Mesothelial cell of epicardium (in vitro differentiated cells): ENCODE measurements at regions not wholly inside any gene's neighbourhood (a gene's known extent, or its start where the extent isn't known, plus 50 kb on each side); places are given as distances from the start of the nearest gene placed in this dataset.

Experiments
- DNase-seq, 2 experiments: peaks; one replicate each; pipeline ENCODE4 v3.0.0; 2021; ENCODE audit warnings: low spot score in 2 of 2; ENCODE audit not compliant: unreplicated experiment in 2 of 2
- H3K27ac Mint-ChIP-seq: 2 replicates; pipeline ENCODE4 v1.8.0; 2021; ENCODE audit warnings: mixed read lengths
- H3K27me3 Mint-ChIP-seq: 2 replicates; pipeline ENCODE4 v1.8.0; 2021; ENCODE audit warnings: low read depth, mixed read lengths
- H3K36me3 Mint-ChIP-seq: 2 replicates; pipeline ENCODE4 v1.8.0; 2021; ENCODE audit warnings: mixed read lengths
- H3K4me1 Mint-ChIP-seq: 2 replicates; pipeline ENCODE4 v1.8.0; 2021; ENCODE audit warnings: mixed read lengths
- H3K4me3 Mint-ChIP-seq: 2 replicates; pipeline ENCODE4 v1.8.0; 2021; ENCODE audit warnings: mild to moderate bottlenecking, moderate library complexity, mixed read lengths
- H3K9me3 Mint-ChIP-seq: 2 replicates; pipeline ENCODE4 v1.8.0; 2021; ENCODE audit warnings: mixed read lengths
- TF ChIP-seq, protein P1 (sequence below): fragments of 200-600 bp; sonication (generic); IDR thresholded peaks from one replicate; pipeline ENCODE4 v1.5.0; 2021; ENCODE audit warnings: antibody characterized with exemption; ENCODE audit not compliant: unreplicated experiment

DNA sequence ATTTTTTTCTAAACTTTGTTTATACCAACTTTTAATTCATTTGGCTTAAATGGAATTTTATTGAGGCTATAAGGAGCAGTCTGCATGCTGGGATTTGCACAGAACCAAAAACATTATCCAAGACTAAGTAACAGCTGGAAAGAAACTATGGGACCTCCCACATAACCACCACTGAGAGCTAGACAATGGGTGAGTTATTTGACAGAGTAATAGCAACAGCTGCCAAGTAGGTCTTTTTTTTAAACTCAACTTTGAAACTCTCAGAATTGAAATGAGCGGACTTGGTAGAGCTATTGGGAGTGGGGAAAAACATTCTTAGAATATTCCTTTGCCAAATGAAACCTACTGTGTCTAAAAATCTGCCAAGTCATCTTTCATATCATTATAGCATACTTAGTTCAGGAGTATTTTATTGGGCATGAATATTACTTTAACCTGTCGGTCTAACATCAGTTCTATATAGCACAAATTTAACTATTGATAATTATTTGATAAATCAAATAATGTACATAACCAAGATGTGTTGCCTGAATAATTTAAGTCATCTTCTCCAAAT is 1428.0 kb downstream of the PCDH7 start:
- no peak overlapping the region for H3K4me3 Mint-ChIP-seq
- TF ChIP-seq, protein P1, sequence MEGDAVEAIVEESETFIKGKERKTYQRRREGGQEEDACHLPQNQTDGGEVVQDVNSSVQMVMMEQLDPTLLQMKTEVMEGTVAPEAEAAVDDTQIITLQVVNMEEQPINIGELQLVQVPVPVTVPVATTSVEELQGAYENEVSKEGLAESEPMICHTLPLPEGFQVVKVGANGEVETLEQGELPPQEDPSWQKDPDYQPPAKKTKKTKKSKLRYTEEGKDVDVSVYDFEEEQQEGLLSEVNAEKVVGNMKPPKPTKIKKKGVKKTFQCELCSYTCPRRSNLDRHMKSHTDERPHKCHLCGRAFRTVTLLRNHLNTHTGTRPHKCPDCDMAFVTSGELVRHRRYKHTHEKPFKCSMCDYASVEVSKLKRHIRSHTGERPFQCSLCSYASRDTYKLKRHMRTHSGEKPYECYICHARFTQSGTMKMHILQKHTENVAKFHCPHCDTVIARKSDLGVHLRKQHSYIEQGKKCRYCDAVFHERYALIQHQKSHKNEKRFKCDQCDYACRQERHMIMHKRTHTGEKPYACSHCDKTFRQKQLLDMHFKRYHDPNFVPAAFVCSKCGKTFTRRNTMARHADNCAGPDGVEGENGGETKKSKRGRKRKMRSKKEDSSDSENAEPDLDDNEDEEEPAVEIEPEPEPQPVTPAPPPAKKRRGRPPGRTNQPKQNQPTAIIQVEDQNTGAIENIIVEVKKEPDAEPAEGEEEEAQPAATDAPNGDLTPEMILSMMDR: no peak
- no peaks in the 10 kb centered on the region for H3K27me3 Mint-ChIP-seq
- H3K4me1 Mint-ChIP-seq: peaks cover 12% of the 10 kb centered on the region
- H3K9me3 Mint-ChIP-seq: peaks cover 15% of the 10 kb centered on the region
- DNase-seq: no peak
- no peak overlapping the region for H3K27ac Mint-ChIP-seq
- H3K36me3 Mint-ChIP-seq: peaks cover 3% of the 10 kb centered on the region

DNA sequence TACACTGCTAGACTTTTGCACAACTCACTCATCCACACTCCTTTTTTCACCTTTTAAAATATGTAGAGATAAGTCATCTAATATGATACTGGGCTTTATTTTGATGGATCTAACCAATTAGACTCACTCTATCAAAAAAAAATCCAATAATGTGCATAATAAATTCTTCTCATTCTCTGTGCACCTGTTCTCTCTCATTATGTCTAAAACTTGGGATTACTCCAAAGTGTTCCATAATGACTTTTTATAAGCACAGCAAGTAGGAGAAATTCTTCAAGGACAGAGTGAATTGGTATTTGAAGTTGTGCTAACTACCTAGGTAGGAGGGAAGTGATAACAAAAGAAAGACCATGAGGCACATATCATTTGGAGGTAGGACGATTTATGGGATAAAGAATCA is 1438.8 kb downstream of the PCDH7 start:
- H3K4me1 Mint-ChIP-seq: peaks cover 4% of the 10 kb centered on the region
- DNase-seq: no peak
- TF ChIP-seq, protein P1: no peak
- H3K9me3 Mint-ChIP-seq: peaks cover 4% of the 10 kb centered on the region
- no peak overlapping the region for H3K27ac Mint-ChIP-seq
- H3K4me3 Mint-ChIP-seq: no peak overlapping the region
- H3K27me3 Mint-ChIP-seq: no peaks in the 10 kb centered on the region
- H3K36me3 Mint-ChIP-seq: no peaks in the 10 kb centered on the region

DNA sequence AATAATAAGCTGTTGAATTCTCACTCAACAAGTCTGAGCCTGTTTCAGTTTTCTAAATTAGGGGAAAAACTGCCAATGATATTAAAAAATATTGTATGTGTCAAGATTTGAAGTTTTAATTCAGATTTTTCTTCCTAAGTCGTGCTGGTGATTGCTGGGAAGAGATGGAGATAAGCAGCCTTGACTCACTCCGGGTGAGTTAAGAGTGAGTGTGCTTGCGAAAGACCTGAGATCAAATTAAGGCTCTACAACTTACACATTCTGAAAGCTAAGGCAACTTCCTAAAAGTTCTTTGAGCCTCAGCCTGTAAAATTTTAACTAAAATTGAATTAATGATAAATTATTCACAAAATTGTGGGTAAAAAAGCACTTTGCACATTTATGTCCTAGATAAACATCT is 1441.2 kb downstream of the PCDH7 start:
- Mint-ChIP-seq H3K27me3 (no peaks in the 10 kb centered on the region), H3K27ac (no peak overlapping the region)

DNA sequence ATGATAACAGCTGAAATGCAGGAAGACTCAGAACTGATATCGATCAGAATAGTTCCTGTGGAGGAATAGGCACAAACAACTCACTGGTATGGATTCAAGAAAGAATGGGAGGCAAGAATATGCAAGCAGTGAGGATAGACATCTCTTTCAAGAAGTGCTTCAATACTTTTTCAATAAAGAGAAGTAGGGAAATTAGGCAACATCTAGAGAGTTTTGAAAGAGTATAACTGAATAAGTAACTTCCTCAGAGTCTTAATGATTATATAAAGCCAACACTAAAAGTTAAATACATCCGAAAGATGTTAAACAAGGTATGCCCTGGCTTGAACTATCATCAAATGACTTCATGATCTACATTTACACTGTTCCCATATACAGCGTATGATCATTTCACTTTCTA is 1443.0 kb downstream of the PCDH7 start:
- Mint-ChIP-seq H3K27ac (no peak overlapping the region), H3K27me3 (no peaks in the 10 kb centered on the region), H3K36me3 (no peaks in the 10 kb centered on the region), H3K9me3 (no peaks in the 10 kb centered on the region), H3K4me3 (no peak overlapping the region), H3K4me1 (peaks cover 4% of the 10 kb centered on the region)
- DNase-seq: no peak
- TF ChIP-seq, protein P1: no peak

More for the DNA sequence above, 1441.2 kb downstream of the PCDH7 start:
- no peak overlapping the region for H3K4me3 Mint-ChIP-seq
- TF ChIP-seq, protein P1: no peak
- peaks cover 4% of the 10 kb centered on the region for H3K4me1 Mint-ChIP-seq
- DNase-seq: no peak
- H3K9me3 Mint-ChIP-seq: peaks cover 4% of the 10 kb centered on the region
- H3K36me3 Mint-ChIP-seq: no peaks in the 10 kb centered on the region

DNA sequence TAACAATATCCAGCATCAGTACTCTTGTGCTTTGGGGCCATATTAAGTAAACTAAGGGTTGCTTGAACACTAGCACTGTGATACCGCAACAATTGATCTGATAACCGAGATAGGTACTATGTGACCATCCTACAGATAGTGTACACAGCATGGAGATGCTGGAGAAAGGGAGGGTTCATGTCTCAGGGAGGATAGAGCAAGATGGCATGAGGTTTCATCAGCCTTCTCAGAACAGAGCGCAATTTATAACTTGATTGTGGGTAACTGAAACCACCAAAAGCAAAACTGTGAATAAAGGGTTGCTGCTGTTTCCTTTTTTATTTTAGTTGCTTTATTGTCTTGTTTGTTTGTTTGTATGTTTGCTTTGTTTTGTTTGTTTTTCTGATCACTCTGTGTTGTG is 1449.7 kb downstream of the PCDH7 start:
- H3K9me3 Mint-ChIP-seq: peaks cover 15% of the 10 kb centered on the region
- no peaks in the 10 kb centered on the region for H3K27me3 Mint-ChIP-seq
- peaks cover 2% of the 10 kb centered on the region for H3K36me3 Mint-ChIP-seq
- DNase-seq: no peak
- H3K4me1 Mint-ChIP-seq: no peaks in the 10 kb centered on the region
- H3K4me3 Mint-ChIP-seq: no peak overlapping the region
- H3K27ac Mint-ChIP-seq: no peak overlapping the region
- TF ChIP-seq, protein P1: no peak

DNA sequence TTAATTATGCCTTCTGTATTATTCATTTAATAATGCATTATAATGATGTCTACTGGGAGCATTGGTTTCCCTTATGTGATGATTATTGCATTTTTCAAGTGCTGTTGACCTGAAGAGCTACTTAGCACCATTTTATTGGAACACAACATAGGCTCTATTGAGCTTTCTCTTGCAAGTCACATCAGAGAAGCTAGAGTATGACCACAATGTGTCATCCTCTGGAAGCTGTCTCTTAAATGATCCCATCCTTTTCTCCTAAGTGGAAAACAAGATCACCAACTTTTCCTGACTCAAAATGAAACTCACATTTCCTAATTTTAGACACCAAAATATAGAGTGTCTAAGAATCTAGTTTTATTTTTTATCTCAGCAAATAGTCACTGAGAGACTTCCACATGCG is 1451.9 kb downstream of the PCDH7 start:
- no peak overlapping the region for H3K4me3 Mint-ChIP-seq
- peaks cover 18% of the 10 kb centered on the region for H3K9me3 Mint-ChIP-seq
- DNase-seq: no peak
- TF ChIP-seq, protein P1: no peak
- peaks cover 2% of the 10 kb centered on the region for H3K36me3 Mint-ChIP-seq
- no peaks in the 10 kb centered on the region for H3K4me1 Mint-ChIP-seq
- no peak overlapping the region for H3K27ac Mint-ChIP-seq
- no peaks in the 10 kb centered on the region for H3K27me3 Mint-ChIP-seq
